Skin of body (tissue), 1 donor: ENCODE measurements at regions not wholly inside any gene's neighbourhood (a gene's known extent, or its start where the extent isn't known, plus 50 kb on each side); places are given as distances from the start of the nearest gene placed in this dataset.

Experiments
- DNase-seq: peaks from one replicate; lab custom pipeline; 2025; lab: John Stamatoyannopoulos, UW

- no peak for DNase-seq
These were observed 52.5 kb downstream of the PF4 start for GRCh38 chr4:73929278-73929677.

- DNase-seq: no peak
These were observed 54.4 kb downstream of the CXCL1 start for GRCh38 chr4:73923631-73923937.

- DNase-seq: peak; percentile 2
These were observed 53.8 kb downstream of the CXCL1 start for GRCh38 chr4:73922766-73923630.

- DNase-seq: no peak
These were observed 53.1 kb downstream of the CXCL1 start for GRCh38 chr4:73922317-73922716.
